CD4-positive, alpha-beta T cell treated with Interleukin-4 for 1 hour (primary cell): ENCODE measurements at regions not wholly inside any gene's neighbourhood (a gene's known extent, or its start where the extent isn't known, plus 50 kb on each side); places are given as distances from the start of the nearest gene placed in this dataset.

Source experiments
- DNase-seq, 2 donors: peaks; one replicate each; pipeline ENCODE4 v3.0.0-alpha.2; 2020 to 2022

DNA sequence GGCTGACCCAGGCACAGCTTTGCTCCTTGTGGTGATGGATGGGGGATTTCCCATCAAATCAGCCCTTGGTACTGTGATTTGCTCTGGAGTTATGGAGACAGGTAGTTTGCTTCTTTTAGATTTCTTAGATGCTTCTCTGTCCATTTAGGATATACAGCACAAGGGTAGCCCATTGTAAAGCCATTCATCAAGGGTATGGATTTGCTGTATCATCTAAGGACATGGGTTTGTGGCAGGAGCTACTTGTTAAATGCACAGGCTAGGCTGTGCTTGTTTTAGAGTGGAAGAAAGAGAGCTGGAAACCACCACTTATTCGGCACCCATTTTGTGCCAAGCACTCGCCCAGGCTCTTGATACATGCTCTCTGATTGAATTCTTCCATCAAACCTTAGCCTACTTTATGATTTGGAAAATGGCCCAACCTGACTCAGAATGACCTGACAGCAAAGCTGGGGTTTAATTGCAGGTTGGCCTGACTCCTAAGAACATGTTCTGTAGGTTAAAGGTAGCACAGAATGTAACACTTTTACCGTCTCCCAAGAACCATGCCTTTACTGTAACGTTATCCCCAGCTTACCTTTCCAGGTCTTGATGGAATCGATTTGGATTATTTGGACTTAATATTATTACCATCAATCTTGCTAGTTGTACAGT lies 168.0 kb downstream of the SNX10 start:
- no peak for DNase-seq

DNA sequence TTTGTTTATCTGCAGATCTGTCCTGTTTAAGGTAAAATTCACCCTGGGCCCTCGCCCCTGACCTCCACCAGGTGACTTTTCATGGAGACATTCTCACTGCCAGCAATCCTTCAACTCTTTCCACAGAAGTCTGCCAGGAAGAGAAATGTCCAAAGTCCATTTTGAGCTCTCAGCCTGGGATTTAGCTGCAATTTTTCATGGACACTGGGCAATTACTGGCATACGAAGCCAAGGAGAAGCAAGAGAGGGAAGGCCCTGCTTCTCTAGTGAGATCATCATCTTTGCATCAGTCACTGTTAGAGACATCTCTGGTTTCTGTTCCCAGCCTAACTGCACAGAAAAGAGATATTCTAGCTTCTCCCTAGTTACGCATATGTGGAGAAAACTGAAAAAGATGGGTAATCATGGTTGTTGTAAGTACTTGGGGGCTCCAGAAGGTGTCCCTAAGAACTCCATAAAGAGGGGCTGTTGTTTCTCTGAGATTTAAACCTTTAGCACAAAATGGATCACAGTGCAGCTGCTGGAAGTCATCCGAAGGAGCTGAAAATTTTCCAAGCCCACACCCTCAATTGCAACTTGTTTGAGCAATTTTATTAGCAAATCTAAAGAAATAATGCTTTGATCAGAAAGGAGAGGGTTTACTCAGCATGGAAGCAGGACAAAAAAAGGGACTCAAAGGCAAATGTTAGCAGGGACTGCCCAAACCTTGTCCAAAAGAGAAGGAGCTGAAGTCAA lies 168.9 kb downstream of the SNX10 start:
- no peak for DNase-seq

DNA sequence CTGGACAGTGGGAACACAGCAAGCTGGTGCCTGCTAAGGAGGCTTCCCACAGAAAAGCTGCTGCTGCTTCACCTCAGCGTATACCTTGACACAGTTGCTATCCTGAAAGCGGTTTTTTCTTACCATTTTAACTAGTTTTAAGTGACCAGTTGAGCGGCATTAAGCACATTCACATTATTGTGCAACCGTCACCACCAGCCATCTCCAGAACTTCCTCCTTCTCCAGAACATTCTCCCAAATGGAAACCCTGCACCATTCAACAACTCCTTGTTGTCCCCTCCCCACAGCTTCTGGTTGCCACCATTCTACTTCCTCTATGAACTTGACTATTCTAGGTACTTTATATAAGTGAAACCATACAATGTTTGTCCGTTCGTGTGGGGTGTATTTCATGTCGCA lies 169.9 kb downstream of the SNX10 start:
- no peak for DNase-seq

DNA sequence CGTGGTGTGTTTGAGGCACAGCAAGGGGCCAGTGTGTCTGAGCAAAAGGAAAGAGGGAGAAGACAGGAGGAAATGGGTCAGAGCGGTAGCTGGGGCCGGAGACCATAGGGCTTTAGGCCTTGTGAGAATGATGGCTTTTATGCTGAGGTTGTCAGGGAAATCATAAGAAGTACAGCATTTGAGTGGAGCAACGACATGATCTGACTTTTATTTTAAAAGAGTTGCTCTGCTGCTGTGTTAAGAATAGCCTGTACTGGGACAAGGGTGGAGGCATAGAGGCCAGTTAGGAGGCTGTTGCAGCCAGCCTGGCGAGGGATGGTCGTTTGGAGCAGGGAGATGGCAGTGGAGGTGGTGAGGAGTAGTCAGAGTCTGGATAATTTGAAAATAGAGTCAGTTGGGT lies 174.3 kb downstream of the SNX10 start:
- DNase-seq: no peak

DNA sequence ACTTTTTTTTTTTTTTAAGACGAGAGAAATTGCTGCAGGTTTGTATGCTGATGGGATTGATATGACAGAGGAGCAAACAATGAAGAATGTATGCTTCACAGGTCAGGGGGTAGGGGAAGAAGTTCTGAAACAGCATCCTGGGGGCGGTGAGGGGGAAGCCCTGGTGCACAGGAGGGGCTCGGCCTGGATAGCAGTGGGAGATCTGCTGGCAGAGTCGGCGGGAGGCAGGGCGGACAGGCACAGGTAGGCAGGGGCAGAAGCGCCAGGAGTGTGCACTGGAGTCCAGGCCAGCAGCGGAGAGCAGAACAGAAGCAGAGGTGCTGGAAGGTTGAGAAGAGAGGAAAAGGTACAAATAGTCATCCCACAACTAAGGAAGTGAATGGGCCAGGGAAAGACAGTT lies 175.4 kb downstream of the SNX10 start:
- DNase-seq: no peak

DNA sequence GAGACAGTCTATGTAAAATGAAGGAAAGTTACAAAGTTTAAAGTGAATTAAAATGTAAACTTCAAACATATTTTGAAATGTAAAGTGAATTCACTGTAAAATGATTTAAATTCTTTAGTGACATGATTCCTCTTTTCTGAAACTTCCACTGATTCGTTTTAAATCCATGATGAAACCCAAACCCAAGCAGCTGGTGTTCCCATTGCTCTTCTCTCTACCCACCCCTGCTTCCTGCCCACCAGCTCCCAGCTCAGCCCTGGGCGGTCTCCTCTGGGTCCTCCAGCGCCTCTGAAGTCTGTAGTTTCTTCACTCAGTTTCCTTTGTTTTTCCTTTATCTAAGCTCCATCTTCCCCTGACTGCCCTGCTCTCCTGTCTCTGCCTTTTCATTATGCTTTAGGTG lies 175.9 kb downstream of the SNX10 start:
- DNase-seq: no peak

DNA sequence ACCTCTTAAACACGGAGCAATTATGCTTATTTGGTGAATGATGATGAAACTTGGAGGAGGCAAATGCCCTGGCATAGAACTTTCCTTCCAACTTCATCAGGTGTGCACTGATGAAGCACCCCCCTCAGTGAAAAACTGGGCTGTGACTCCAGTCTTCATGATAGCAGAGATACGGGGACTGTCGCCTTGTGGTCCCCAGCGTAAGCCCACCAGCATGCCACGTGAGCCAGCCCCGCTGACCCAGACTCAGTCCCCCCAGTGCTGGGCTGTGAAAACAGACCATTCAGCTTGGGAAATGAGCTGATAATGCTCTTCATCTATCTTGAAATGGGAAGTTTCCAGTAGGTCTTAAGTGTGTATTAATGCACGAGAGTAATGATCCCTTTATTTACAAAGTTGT lies 177.0 kb downstream of the SNX10 start:
- no peak for DNase-seq

DNA sequence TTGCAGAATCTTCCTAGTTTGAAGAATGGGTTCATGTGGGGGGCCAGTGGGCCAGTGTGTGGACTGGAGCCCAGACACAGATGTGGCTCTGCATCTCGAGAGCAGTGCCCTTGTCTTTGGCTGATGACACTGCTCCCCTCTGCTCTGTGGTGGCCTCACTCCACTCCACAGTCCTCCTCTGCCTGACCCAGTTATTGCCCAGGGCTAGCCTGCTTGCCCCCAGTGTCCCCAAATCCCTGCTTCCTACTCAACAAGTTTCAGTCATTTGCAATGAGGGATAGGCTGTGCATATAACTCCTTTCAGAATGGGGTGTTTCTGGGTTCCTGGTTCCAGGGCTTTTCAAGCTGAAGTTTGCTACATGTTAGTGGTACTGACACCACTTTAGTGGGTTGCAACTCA lies 177.5 kb downstream of the SNX10 start:
- no peak for DNase-seq

DNA sequence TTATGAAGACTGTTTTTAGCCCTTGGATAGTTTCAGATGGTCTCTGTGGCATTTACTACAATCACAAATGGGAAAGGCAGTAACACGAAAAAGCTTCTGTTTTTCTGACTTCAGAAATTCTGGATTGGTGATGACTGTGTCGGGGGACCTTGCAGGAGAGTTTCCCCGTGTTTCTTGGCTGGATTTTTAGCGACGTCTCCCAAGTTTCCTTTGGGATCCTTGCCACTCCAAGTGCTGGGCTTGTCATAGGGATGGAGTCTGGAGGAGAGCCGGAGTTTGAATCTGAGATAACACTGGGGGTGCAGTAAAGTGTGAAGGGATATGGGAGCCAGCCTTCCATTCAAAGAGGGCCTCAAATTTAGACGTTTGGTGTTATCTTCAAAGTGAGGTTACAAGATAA lies 179.0 kb downstream of the SNX10 start:
- DNase-seq: no peak

DNA sequence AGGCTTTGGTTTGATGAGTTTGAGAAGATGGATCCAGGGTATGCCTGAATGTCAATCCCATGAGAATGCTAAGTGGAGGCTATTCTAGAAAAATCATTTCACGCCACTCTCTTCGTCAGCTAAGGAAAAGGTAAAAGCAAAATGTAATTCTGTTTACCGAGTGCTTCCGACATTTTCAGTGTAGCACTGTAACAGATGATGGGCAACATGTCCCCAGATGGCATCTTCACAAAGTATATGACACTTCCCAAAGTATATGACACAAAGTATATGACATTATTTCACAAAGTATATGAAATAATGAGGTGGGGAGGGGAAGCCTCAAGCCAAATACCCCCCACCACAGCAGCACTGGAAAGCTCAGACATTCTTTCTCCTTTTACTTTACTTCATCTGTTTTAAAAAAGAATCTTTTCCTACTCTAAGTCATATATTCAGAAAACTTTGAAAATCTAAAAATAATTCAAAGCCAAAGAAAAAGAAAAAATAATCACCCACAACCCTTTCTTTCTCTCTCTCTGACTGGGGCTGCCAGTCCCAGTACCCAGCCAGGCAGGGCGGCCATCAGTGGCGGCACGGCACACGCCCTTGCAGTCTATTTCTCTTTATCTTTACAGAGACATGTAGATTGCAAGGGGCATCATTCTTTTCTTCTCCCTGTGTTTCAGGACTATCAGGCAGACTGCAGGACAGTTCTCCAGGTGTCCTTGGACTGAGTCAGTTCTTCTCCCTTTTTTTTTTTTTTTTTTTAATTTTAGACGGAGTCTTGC lies 179.8 kb downstream of the SNX10 start:
- no peak for DNase-seq

DNA sequence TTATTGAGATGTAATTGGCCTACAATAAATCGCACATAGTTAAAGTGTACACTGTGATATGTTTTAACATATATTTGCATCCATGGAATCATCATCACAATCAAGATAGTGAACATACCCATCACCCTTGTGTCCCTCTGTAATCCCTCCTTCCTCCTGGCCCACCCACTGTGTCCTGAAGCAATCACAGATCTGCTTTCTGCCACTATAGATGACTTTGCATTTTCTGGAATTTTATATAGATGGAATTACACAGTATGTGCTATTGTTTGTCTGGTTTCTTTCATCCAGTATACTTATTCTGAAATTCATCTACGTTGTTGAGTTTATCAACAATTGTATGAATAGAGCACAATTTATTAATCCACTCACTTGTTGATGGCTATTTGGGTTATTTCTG lies 181.3 kb downstream of the SNX10 start:
- DNase-seq: no peak

DNA sequence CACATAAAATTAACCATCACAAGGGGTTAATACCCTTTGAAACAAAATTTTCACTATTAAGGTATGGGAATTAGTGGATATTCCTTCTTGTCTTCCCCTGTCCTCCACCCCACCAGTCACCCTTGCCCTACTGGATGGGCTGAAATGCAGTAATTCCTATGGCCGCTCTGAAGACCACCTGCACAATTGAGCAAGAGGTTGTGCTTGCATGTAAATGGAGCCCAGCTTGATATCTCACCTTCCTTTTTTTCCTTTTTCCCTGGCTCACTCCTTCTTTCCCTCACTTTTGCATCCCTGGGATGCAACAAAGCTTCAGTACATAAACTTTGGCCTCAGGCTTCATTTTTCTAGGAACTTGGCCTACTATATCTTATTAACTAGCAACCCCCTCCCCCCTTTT lies 184.6 kb downstream of the SNX10 start:
- DNase-seq: no peak

DNA sequence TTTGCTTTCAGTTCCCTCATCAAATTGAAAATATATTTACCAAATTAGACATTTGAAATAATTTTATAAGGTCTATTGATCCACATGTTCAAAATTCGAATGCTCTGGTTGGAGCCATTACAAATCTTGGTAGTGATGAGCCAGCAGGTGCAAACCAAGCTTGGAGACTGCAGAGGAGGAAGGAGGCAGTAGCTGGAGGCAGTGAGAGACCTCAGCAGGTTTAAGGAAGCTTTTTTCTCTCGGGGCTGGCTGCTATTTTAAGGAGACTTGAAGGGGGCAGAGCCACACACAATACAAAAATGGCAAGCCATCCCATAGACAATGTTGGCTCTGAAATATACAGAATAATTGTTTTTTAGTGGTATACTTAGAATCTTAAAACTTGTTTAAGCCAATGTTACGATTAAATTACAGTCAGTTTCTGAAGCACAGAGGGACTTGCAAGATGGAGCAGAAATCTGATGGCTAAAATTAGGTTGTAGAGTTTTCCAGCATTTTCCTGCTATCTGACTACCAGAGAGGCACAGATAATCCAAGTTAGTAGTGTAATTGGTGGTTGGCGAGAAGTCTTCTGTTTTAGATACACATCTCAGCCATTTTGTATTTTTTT lies 185.8 kb downstream of the SNX10 start:
- no peak for DNase-seq

DNA sequence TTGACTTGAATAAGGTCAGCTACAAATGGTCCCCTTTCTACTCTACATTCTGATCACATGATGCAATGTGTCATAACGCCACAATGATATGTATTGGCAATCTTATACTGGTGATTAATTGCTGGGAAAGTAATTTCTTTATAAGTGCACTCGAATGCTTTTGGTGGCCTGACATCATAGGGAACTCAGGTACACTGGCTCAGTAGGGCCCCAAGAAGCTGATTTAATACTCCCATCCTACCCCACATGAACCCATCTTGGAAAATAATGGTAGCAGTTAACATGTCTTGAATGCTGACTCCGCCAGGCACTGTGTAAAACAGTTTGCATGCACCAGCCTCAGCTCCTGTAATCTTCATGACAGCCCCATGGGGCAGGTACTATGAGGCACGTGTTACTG lies 186.9 kb downstream of the SNX10 start:
- DNase-seq: no peak

DNA sequence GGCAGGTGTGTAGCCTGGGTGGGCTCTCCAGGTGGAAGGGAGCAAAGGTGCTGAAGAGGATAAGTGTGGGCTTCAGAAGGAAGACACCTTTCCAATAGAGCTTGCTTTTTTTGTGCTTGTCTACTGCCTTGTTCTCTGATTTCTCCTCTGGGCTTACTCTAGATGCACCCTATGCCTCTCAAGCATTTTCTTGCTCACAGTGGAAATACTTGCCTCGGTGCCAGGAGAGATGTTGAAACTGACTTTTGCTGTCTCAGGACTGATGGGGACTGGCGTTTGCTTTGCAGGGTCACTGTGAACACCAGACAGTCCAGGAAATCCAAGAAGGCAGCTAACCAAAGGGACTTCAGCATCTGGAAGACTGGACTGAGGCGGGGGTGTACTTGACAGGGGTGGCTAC lies 187.9 kb downstream of the SNX10 start:
- DNase-seq: no peak

DNA sequence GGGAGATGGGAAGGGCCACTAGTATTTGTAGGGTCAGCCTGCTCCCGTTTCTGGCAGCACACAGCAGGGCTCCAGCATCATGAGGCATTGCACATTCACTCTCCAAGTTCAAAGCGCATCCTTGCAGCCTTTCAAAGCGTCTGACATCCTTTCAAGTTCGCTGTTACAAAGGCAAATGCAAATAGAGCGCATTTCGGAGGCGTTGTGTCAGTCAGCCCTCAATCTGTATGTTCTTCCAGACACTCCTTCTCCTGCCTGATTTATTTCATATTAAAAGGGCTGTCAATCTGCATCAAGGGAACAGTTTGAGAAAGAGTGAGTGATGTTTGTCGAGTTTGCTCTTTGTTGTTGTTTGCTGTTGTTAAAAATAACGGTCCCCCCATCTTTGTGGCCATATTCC lies 188.5 kb downstream of the SNX10 start:
- DNase-seq: no peak

DNA sequence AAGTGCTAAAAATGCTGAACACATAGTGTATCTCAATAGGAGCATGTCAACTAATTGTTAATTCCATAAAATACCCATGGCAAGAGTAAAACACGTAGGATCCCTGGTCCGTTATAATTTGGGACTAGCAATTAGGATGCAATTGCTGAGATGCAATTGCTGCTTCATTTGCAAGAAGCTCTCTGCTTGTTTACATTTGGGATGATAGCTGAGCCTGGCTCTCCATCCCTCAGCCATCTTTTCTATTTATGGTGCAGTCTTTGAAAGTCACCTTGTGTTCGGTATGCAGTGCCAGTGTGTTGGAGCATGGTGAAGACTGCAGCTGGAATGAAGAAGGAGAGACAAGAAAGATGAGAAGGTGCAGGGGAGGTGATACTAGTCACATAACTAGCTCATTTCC lies 191.3 kb downstream of the SNX10 start:
- DNase-seq: no peak

DNA sequence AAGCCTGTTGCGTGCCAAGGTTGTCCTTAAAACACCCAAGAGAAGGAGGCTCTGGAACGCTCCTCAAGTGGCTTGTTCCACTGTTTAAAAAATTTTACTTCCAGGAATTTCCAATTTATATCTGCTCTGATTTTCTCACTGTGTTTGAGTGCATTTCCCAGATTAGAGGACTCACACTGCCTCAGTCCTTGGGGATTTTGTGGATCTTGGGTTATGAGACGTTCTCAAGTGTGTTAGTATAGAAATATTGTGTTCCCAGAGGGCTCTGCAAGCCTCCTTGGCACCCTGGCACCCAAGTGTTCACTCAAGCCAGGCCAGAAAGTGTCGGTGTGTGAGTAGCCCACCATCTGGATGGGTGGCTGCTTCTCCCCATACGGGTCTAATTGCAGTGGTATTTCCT lies 192.2 kb downstream of the SNX10 start:
- DNase-seq: no peak

DNA sequence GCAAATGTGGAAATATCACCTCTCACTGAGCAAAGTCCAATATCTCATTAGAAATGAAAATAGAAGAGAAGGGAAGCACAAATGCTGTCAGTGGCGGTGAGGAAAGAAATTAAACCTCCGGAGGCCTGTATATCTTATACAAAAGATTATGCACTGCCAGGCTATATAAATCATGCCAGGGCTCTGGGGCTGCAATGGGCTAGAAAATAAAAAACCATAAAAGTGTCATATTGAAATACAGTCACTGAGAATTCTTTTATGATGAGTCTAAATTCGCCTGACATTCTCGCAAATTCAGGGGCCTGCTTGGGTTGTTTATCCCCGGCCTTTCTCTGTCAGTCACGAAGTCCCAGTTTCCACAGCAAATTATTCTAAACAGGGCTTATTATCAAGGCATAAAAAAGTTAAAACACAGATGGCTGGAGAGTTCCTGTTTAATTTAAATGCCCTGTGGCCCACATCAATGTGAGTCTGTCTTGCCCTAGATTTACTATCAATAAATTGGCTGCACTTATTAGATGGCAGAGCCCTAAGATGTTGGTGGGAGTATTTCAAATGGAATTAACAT lies 193.8 kb downstream of the SNX10 start:
- no peak for DNase-seq

DNA sequence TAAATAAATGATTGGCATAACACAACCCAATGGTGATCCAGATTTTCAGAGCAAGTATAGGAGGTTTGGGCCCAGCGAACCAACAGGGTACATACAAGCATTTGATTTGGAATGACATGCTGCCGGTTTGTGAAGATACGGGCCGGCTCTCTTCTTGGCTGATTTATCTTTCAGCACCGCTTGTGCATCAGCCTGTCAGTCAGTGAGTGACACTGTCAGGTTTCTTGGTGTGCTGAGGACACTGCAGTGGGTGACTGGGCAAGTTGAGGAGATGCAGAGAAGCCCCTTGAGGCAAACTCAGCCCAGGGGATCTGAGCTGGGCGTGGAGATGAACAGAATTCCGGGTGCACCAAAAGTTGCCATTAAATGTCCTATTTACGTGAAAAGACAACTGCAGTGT lies 194.5 kb downstream of the SNX10 start:
- DNase-seq: no peak

DNA sequence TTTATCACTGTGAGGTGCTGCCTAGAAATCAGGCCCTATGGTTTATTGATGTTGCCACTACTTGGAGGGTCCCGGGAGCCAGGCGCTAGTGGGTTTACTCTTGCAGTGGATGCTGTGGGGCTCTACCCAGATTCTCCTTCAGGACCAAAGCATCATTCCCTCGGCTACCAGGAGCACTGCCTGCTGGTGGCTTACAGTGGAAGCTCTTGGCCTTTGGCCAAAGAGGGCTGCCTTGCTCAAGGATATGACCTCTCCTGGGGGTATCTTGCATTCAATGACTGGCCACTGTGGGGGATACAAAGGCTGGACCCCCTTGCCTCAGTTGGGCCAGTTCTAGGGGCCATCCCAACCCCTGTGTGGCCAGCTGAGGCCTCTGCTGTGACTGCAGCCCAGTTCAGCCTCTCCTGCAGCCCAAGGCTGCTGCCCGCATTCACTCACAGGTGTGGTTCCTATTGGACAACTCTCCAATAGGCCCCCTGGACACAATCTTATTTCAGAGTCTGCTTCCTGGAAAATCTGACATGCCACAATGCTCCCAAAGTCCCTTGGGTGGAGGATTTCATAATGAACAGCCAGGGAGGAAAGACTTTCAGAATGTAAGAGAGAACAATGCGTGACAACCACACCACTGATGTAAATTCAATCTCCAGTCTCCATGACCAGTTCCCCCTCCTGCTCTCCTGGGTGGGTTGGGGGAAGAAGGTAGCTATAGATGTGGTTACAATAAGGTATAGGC lies 196.3 kb downstream of the SNX10 start:
- DNase-seq: no peak

DNA sequence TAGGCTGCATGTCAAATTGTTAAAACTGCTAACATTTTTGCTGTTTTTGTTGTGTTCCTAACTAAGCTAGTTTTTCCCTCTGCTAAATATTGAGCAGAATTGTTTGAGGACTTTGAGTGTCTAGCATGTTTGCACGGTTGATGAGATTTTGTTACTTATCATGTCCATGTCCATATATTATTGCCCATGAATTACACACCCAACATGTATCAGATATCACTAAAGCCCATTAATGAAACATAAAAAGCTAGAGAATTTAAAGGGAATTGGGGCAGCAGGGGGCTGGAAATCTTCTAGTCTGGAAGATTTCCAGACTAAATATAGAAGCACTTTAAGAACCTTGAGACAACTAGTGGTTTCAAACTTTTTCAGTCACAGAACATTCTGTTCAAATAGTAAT lies 197.7 kb downstream of the SNX10 start:
- DNase-seq: no peak
